GM18520 (cell line): ENCODE measurements at regions not wholly inside any gene's neighbourhood (a gene's known extent, or its start where the extent isn't known, plus 50 kb on each side); places are given as distances from the start of the nearest gene placed in this dataset.

Experiments used
- ATAC-seq: cut with Tn5 transposase; IDR thresholded peaks from one replicate; pipeline ENCODE4 v1.9.1; 2021; ENCODE audit not compliant: unreplicated experiment

- no peak for ATAC-seq
Measured at GRCh38 chr2:167322795-167323194, 434.5 kb downstream of the XIRP2 start.

GRCh38 chr2:167318581-167318980 lies 430.3 kb downstream of the XIRP2 start:
- no peak for ATAC-seq

GRCh38 chr2:167310442-167310841 lies 422.2 kb downstream of the XIRP2 start:
- ATAC-seq, result no peak
